Ishikawa (cell line): ENCODE measurements at regions not wholly inside any gene's neighbourhood (a gene's known extent, or its start where the extent isn't known, plus 50 kb on each side); places are given as distances from the start of the nearest gene placed in this dataset.

Experiments used
- REST ChIP-seq: IDR thresholded peaks from 2 replicates; pipeline ENCODE4 v1.6.1; 2012; ENCODE audit warnings: low read depth, mild to moderate bottlenecking
- TAF1 ChIP-seq: IDR thresholded peaks from 2 replicates; pipeline ENCODE4 v1.6.1; 2012; ENCODE audit warnings: low read depth, mild to moderate bottlenecking
- YY1 ChIP-seq: IDR thresholded peaks from 2 replicates; pipeline ENCODE4 v1.6.1; 2012; ENCODE audit warnings: low read depth

- TF ChIP-seq YY1: no peak
- TF ChIP-seq REST: no peak
- no peak for TF ChIP-seq TAF1
These were observed 829.9 kb downstream of the FAT4 start for GRCh38 chr4:126144543-126145237.
